Gastroesophageal sphincter (tissue), 4 donors: ENCODE measurements at regions not wholly inside any gene's neighbourhood (a gene's known extent, or its start where the extent isn't known, plus 50 kb on each side); places are given as distances from the start of the nearest gene placed in this dataset.

Source experiments
- ATAC-seq: fragments of 150-250 bp; one replicate; pipeline ENCODE4 v1.9.1; 2016; ENCODE audit warnings: mild to moderate bottlenecking, moderate library complexity
- H3K27ac ChIP-seq, 4 donors: fragments of 200-600 bp; sonication (generic) in 3 of 4; 1 replicate in 3 of 4; 2 replicates in 1 of 4; pipeline ENCODE4 v1.5.1; 2016 to 2019
- H3K27me3 ChIP-seq: fragments of 200-600 bp; sonication (generic); one replicate; pipeline ENCODE4 v1.5.1; 2019
- H3K36me3 ChIP-seq, 2 donors: fragments of 200-600 bp; sonication (generic); one replicate each; pipeline ENCODE4 v1.5.1; 2019; ENCODE audit warnings: control low read depth in 1 of 2
- H3K4me1 ChIP-seq, 3 donors: fragments of 200-600 bp; sonication (generic); 1 replicate in 2 of 3; 2 replicates in 1 of 3; pipeline ENCODE4 v1.5.1; 2016 to 2019; ENCODE audit warnings: control low read depth in 2 of 3
- H3K4me3 ChIP-seq, 2 donors: fragments of 200-600 bp; sonication (generic); one replicate each; pipeline ENCODE4 v1.5.1; 2019; ENCODE audit warnings: mild to moderate bottlenecking in 1 of 2, moderate library complexity in 1 of 2
- H3K9me3 ChIP-seq, 3 donors: fragments of 200-600 bp; sonication (generic); one replicate each; pipeline ENCODE4 v1.5.1; 2017 to 2019; ENCODE audit warnings: control low read depth in 2 of 3
- EP300 ChIP-seq: sonication (generic); formaldehyde crosslinking; IDR thresholded peaks from one replicate; pipeline ENCODE4 v1.6.1; 2017; ENCODE audit warnings: antibody characterized with exemption, mild to moderate bottlenecking
- POLR2A ChIP-seq, 2 donors: fragments of 450-650 bp; IDR thresholded peaks; one replicate each; pipeline ENCODE4 v1.6.1; 2017; ENCODE audit warnings: antibody characterized with exemption in 2 of 2, mild to moderate bottlenecking in 2 of 2, moderate library complexity in 1 of 2
- POLR2AphosphoS5 ChIP-seq: sonication (generic); formaldehyde crosslinking; IDR thresholded peaks from one replicate; pipeline ENCODE4 v1.6.1; 2017; ENCODE audit warnings: antibody characterized with exemption
- WGBS, 2 donors: methylation state at CpG; one replicate each; pipeline ENCODE4 v1.1.5; 2018; ENCODE audit warnings: low coverage in 1 of 2; 5-methylcytosine and 5-hydroxymethylcytosine counted together
- TF ChIP-seq, protein P1 (sequence below), 4 experiments: fragments of 200-600 bp in 2 of 4; fragments of 450-650 bp in 2 of 4; sonication (generic) in 1 of 4; IDR thresholded peaks; one replicate each; pipeline ENCODE4 v1.5.1; 2017 to 2019; ENCODE audit warnings: antibody characterized with exemption in 4 of 4, mild to moderate bottlenecking in 2 of 4, moderate library complexity in 2 of 4

- H3K4me1 ChIP-seq: no peaks in the 10 kb centered on the region
- H3K27ac ChIP-seq: no peak overlapping the region
- H3K4me3 ChIP-seq: no peak overlapping the region
- no peaks in the 10 kb centered on the region for H3K9me3 ChIP-seq
- no peak for ATAC-seq
- TF ChIP-seq POLR2AphosphoS5 (no peak), EP300 (no peak), POLR2A (IDR thresholded peaks at IDR 0.05) (no peak)
- TF ChIP-seq, protein P1, sequence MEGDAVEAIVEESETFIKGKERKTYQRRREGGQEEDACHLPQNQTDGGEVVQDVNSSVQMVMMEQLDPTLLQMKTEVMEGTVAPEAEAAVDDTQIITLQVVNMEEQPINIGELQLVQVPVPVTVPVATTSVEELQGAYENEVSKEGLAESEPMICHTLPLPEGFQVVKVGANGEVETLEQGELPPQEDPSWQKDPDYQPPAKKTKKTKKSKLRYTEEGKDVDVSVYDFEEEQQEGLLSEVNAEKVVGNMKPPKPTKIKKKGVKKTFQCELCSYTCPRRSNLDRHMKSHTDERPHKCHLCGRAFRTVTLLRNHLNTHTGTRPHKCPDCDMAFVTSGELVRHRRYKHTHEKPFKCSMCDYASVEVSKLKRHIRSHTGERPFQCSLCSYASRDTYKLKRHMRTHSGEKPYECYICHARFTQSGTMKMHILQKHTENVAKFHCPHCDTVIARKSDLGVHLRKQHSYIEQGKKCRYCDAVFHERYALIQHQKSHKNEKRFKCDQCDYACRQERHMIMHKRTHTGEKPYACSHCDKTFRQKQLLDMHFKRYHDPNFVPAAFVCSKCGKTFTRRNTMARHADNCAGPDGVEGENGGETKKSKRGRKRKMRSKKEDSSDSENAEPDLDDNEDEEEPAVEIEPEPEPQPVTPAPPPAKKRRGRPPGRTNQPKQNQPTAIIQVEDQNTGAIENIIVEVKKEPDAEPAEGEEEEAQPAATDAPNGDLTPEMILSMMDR (IDR thresholded peaks at IDR 0.05): no peak
- no peaks in the 10 kb centered on the region for H3K27me3 ChIP-seq
- no peaks in the 10 kb centered on the region for H3K36me3 ChIP-seq
- WGBS, 2 donors: 67 to 71% methylated on average over 3 of the region's 3 CpGs
These were observed 88.6 kb upstream of the NFIB start for GRCh38 chr9:14402583-14402982.

DNA sequence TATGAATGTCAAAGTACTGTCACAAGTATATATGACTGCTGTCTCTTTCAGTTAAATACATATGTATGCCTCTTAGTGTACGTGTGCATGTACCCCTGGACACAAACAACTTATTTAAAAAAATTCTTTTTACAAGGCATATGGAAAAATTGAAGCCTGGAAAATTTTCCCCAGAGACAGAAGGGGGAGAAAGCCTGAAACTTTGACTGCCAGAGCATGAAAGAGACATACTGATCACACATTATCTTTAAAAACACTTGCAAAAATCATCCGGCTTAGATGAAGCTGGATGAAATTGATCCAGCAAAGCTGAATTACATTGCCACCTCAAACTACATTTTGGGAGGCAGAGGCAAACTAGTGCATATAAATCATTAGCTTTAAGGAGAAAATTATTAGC is 88.0 kb upstream of the NFIB start:
- H3K36me3 ChIP-seq: no peaks in the 10 kb centered on the region
- H3K4me3 ChIP-seq: no peak overlapping the region
- H3K27me3 ChIP-seq: no peaks in the 10 kb centered on the region
- H3K9me3 ChIP-seq: no peaks in the 10 kb centered on the region
- TF ChIP-seq, protein P1 (IDR thresholded peaks at IDR 0.05): no peak
- TF ChIP-seq EP300 (no peak), POLR2AphosphoS5 (no peak), POLR2A (IDR thresholded peaks at IDR 0.05) (no peak)
- ATAC-seq: no peak
- H3K27ac ChIP-seq: no peak overlapping the region
- WGBS, 2 donors: 68 to 92% methylated on average over 2 of the region's 2 CpGs
- no peaks in the 10 kb centered on the region for H3K4me1 ChIP-seq

GRCh38 chr9:14400658-14400995 is 86.7 kb upstream of the NFIB start:
- no peak overlapping the region for H3K4me3 ChIP-seq
- 24 to 59% methylated on average over 3 to 5 of the region's 6 CpGs for WGBS, 2 donors

DNA sequence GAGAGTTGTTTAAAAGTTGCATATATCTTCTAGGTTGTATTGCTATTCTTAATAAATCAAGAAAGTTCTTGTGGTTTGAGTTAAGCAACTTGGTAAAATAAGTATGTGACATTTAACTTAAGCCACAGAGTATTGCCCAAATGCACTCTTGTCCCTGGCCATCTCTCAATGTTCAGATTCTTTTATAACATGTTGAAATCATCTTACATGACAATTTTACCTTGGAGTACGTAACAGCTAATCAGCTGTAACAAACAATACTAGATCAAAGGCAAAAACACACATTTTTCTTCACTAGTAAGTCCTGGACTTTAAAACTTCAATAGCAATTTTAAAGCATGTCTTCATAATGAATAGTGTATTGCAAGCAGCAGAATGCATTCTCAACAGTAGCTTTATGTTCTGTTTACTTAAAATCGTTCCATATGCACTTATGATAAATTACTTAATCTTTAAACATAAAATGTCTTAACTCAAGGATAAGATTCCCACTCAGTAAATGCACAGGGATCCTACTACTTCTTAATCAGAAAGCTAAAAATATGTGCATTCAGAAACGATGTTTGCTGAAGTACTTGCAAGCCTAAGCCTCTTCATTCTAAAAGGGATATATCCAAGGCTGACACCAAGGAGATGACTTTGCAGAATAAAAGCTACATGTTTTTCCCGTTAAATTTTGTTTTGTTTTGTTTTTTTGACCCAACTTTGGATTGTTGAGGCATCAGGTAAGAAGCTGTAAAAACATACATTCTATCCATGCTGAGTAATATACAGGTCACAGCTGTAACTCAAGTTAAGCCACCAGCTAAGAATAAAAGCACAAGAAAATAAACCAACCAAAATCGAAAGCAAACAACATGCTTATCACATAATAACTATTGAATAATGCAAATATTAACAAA is 86.1 kb upstream of the NFIB start:
- H3K27me3 ChIP-seq: no peaks in the 10 kb centered on the region
- H3K36me3 ChIP-seq: no peaks in the 10 kb centered on the region
- no peak for ATAC-seq
- no peaks in the 10 kb centered on the region for H3K9me3 ChIP-seq
- 37 to 60% methylated on average over 5 of the region's 5 CpGs for WGBS, 2 donors
- H3K4me3 ChIP-seq: no peak overlapping the region
- no peaks in the 10 kb centered on the region for H3K4me1 ChIP-seq
- H3K27ac ChIP-seq: no peak overlapping the region
- TF ChIP-seq POLR2A (IDR thresholded peaks at IDR 0.05) (no peak), EP300 (no peak), POLR2AphosphoS5 (no peak)
- TF ChIP-seq, protein P1 (IDR thresholded peaks at IDR 0.05): no peak

More at GRCh38 chr9:14400658-14400995, 86.7 kb upstream of the NFIB start:
- Histone ChIP-seq H3K27me3 (no peaks in the 10 kb centered on the region), H3K9me3 (no peaks in the 10 kb centered on the region), H3K4me1 (no peaks in the 10 kb centered on the region), H3K27ac (no peak overlapping the region), H3K36me3 (no peaks in the 10 kb centered on the region)
- TF ChIP-seq POLR2AphosphoS5 (peak; percentile 41), EP300 (no peak)
- TF ChIP-seq, protein P1 (IDR thresholded peaks at IDR 0.05): peak in 3 of 4 experiments; percentile 39 to 64 (median 42)
- peak; percentile 83 for ATAC-seq

- TF ChIP-seq, protein P1 (IDR thresholded peaks at IDR 0.05): no peak
- no peak for TF ChIP-seq POLR2AphosphoS5
- no peak for TF ChIP-seq POLR2A (IDR thresholded peaks at IDR 0.05)
- no peak for TF ChIP-seq EP300
- Histone ChIP-seq H3K9me3 (no peaks in the 10 kb centered on the region), H3K4me1 (no peaks in the 10 kb centered on the region), H3K36me3 (no peaks in the 10 kb centered on the region), H3K27me3 (no peaks in the 10 kb centered on the region), H3K4me3 (no peak overlapping the region), H3K27ac (no peak overlapping the region)
- ATAC-seq: no peak
- 94% methylated on average over 8 of the region's 8 CpGs; no CpG with 5 or more reads in 1 of the 2 donors for WGBS, 2 donors
These were observed 84.5 kb upstream of the NFIB start for GRCh38 chr9:14398473-14398872.
